ENCODE measurements at regions not wholly inside any gene's neighbourhood (a gene's known extent, or its start where the extent isn't known, plus 50 kb on each side); places are given as distances from the start of the nearest gene placed in this dataset.

DNA sequence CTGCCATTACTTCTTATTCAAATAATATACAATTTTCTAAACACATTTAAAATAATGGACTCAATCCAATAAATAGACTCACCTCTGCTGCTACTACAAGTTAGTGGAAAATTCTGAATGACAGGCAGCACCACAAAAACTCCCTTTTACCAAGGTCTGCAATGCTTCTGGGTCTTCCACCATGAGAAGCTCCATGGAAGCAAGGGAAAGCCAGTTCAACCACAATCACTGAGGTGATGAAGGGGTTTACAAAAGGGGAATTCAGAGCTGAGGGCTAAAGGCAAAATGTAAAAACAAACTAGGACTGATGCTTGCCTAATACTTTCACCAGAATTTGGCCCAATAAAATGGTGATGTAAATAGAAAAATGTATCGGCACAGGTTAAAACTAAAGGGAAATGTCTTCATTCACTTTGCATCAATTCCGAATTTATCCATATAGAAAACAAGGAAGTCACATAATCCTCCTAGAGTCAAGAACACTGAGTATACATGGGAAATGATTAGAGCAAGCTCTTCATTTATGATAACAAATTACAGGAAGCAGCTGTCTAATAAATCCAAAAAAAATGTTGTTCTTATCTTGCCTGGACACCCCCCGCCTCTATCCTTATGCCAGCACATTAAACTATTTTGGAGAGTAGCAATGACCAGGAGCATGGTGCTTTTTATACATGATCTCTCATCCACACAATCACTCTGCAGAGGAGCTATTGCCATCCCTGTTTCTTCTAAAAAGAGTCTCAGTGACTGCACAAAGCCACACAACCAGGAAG, 66.3 kb upstream of the NFIB start:
- Histone ChIP-seq H3K4me3 (no peak overlapping the region), H3K27ac (no peak overlapping the region), H3K27me3 (no peaks in the 10 kb centered on the region), H3K4me1 (no peaks in the 10 kb centered on the region), H3K9me3 (no peaks in the 10 kb centered on the region), H3K36me3 (no peaks in the 10 kb centered on the region)
- DNase-seq (no peak), ATAC-seq (ENCODE audit: low FRiP score in 2 of 2) (no peak)
- 65 to 74% methylated on average over 3 of the region's 3 CpGs for WGBS, 2 donors
- TF ChIP-seq, protein P1, sequence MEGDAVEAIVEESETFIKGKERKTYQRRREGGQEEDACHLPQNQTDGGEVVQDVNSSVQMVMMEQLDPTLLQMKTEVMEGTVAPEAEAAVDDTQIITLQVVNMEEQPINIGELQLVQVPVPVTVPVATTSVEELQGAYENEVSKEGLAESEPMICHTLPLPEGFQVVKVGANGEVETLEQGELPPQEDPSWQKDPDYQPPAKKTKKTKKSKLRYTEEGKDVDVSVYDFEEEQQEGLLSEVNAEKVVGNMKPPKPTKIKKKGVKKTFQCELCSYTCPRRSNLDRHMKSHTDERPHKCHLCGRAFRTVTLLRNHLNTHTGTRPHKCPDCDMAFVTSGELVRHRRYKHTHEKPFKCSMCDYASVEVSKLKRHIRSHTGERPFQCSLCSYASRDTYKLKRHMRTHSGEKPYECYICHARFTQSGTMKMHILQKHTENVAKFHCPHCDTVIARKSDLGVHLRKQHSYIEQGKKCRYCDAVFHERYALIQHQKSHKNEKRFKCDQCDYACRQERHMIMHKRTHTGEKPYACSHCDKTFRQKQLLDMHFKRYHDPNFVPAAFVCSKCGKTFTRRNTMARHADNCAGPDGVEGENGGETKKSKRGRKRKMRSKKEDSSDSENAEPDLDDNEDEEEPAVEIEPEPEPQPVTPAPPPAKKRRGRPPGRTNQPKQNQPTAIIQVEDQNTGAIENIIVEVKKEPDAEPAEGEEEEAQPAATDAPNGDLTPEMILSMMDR (IDR thresholded peaks at IDR 0.05): no peak
- TF ChIP-seq POLR2AphosphoS5 (IDR thresholded peaks at IDR 0.05) (no peak), POLR2A (IDR thresholded peaks at IDR 0.05) (no peak), EP300 (IDR thresholded peaks at IDR 0.05) (no peak)

DNA sequence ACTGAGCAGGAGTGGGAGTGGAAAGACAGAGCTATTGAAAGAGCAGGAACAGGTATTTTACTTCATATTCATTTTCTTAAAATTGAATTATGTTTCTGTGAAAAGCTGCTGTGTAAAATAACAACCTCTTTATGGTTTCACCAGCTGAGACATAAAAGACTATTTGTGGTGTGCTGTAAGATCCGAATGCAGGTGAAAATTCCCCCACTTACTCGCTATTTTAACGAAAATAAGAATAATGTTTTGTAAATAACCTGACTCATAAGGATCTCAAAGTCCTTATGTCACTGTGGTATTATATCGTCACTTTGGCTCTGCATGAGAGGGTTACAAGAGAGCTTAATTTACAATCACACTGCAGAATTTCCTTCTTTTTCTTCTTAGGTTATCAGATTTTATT, 65.3 kb upstream of the NFIB start:
- Histone ChIP-seq H3K4me1 (peaks cover 0 to under 1% (median 0%) of the 10 kb centered on the region in 4 donors), H3K27ac (no peak overlapping the region), H3K27me3 (no peaks in the 10 kb centered on the region), H3K36me3 (no peaks in the 10 kb centered on the region), H3K9me3 (no peaks in the 10 kb centered on the region), H3K4me3 (no peak overlapping the region)
- DNase-seq: no peak
- 79 to 83% methylated on average over 4 of the region's 4 CpGs for WGBS, 2 donors
- TF ChIP-seq POLR2A (IDR thresholded peaks at IDR 0.05) (no peak), EP300 (IDR thresholded peaks at IDR 0.05) (no peak), POLR2AphosphoS5 (IDR thresholded peaks at IDR 0.05) (no peak)
- TF ChIP-seq, protein P1 (IDR thresholded peaks at IDR 0.05): no peak
- no peak for ATAC-seq (ENCODE audit: low FRiP score in 2 of 2)

DNA sequence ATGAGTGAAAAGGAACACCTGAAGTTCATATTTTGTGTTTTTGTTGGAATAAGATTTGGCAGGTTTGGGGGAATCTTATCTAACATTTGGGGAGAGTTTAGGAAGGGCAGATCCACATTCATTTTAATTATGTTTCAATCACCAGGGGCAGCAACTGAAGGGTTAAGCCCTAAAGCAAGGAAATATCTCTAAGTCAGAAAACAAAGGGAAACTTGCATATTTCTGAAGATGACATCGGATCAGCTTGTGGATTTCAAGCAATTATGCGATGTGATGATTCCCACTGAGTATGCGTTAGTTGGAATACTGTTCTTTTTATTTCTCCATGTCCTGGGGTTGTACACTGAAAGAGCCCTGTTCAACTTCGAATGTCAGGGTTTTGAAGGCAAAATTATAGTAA, 59.8 kb upstream of the NFIB start:
- DNase-seq (no peak), ATAC-seq (ENCODE audit: low FRiP score in 2 of 2) (no peak)

GRCh38 chr9:14373336-14373666, 59.4 kb upstream of the NFIB start:
- peak overlapping the region in 3 of 4 donors; percentile 32 to 72 (median 37) for H3K27ac ChIP-seq

More for the DNA sequence above, 59.8 kb upstream of the NFIB start:
- Histone ChIP-seq H3K36me3 (no peaks in the 10 kb centered on the region), H3K27ac (peak overlapping the region in 3 of 4 donors; percentile 32 to 72 (median 37)), H3K4me1 (peaks cover 6 to 25% (median 11%) of the 10 kb centered on the region in 4 donors), H3K9me3 (no peaks in the 10 kb centered on the region), H3K4me3 (no peak overlapping the region), H3K27me3 (no peaks in the 10 kb centered on the region)
- TF ChIP-seq POLR2AphosphoS5 (IDR thresholded peaks at IDR 0.05): no peak
- TF ChIP-seq EP300 (IDR thresholded peaks at IDR 0.05): no peak
- no peak for TF ChIP-seq POLR2A (IDR thresholded peaks at IDR 0.05)
- TF ChIP-seq, protein P1 (IDR thresholded peaks at IDR 0.05): no peak
- 65 to 68% methylated on average over 4 of the region's 4 CpGs for WGBS, 2 donors

More at GRCh38 chr9:14373336-14373666, 59.4 kb upstream of the NFIB start:
- Histone ChIP-seq H3K27me3 (no peaks in the 10 kb centered on the region), H3K4me1 (peaks cover 6 to 25% (median 11%) of the 10 kb centered on the region in 4 donors), H3K9me3 (no peaks in the 10 kb centered on the region), H3K36me3 (no peaks in the 10 kb centered on the region), H3K4me3 (no peak overlapping the region)
- TF ChIP-seq POLR2AphosphoS5 (IDR thresholded peaks at IDR 0.05): no peak
- no peak for TF ChIP-seq EP300 (IDR thresholded peaks at IDR 0.05)
- TF ChIP-seq, protein P1 (IDR thresholded peaks at IDR 0.05): no peak
- no peak for TF ChIP-seq POLR2A (IDR thresholded peaks at IDR 0.05)
- no peak for DNase-seq
- no peak for ATAC-seq (ENCODE audit: low FRiP score in 2 of 2)
